GM13977 (cell line): ENCODE measurements at regions not wholly inside any gene's neighbourhood (a gene's known extent, or its start where the extent isn't known, plus 50 kb on each side); places are given as distances from the start of the nearest gene placed in this dataset.

Source experiments
- DNase-seq: peaks from one replicate; pipeline ENCODE4 v3.0.0; 2012; ENCODE audit warnings: low spot score
- in situ Hi-C: fragments of 300-500 bp; cut with MboI; formaldehyde crosslinking; loops from one replicate; pipeline ENCODE4 v1.12.0; 2022; ENCODE audit warnings: low sequenced_read_pairs, low pct_unique_long_range_greater_than_20kb, mixed read lengths, inconsistent platforms; ENCODE audit not compliant: unreplicated experiment
- TF ChIP-seq, protein P1 (sequence below): IDR thresholded peaks from 2 replicates; pipeline ENCODE4 v1.5.1; 2012; ENCODE audit warnings: mild to moderate bottlenecking, control low read depth; ENCODE audit not compliant: insufficient read depth; ENCODE audit errors: extremely low read depth, missing control alignments

- TF ChIP-seq, protein P1, sequence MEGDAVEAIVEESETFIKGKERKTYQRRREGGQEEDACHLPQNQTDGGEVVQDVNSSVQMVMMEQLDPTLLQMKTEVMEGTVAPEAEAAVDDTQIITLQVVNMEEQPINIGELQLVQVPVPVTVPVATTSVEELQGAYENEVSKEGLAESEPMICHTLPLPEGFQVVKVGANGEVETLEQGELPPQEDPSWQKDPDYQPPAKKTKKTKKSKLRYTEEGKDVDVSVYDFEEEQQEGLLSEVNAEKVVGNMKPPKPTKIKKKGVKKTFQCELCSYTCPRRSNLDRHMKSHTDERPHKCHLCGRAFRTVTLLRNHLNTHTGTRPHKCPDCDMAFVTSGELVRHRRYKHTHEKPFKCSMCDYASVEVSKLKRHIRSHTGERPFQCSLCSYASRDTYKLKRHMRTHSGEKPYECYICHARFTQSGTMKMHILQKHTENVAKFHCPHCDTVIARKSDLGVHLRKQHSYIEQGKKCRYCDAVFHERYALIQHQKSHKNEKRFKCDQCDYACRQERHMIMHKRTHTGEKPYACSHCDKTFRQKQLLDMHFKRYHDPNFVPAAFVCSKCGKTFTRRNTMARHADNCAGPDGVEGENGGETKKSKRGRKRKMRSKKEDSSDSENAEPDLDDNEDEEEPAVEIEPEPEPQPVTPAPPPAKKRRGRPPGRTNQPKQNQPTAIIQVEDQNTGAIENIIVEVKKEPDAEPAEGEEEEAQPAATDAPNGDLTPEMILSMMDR: no peak
- no peak for DNase-seq
- in situ Hi-C loops: no loop called here
These were observed 82.4 kb upstream of the SPATA31C2 start for GRCh38 chr9:88220652-88221051.

GRCh38 chr9:88219601-88220000 lies 81.3 kb upstream of the SPATA31C2 start:
- TF ChIP-seq, protein P1: no peak
- in situ Hi-C loops: no loop called here

GRCh38 chr9:88218726-88219125 lies 80.5 kb upstream of the SPATA31C2 start:
- no peak for DNase-seq
- in situ Hi-C loops: no loop called here
- TF ChIP-seq, protein P1: no peak

More at GRCh38 chr9:88219601-88220000, 81.3 kb upstream of the SPATA31C2 start:
- DNase-seq: no peak

GRCh38 chr9:88216126-88216995 lies 78.1 kb upstream of the SPATA31C2 start:
- no peak for DNase-seq
- in situ Hi-C loops: no loop called here
- TF ChIP-seq, protein P1: no peak

- in situ Hi-C loops: no loop called here
- no peak for DNase-seq
- TF ChIP-seq, protein P1: no peak
These were observed 77.2 kb upstream of the SPATA31C2 start for GRCh38 chr9:88215196-88216125.

DNA sequence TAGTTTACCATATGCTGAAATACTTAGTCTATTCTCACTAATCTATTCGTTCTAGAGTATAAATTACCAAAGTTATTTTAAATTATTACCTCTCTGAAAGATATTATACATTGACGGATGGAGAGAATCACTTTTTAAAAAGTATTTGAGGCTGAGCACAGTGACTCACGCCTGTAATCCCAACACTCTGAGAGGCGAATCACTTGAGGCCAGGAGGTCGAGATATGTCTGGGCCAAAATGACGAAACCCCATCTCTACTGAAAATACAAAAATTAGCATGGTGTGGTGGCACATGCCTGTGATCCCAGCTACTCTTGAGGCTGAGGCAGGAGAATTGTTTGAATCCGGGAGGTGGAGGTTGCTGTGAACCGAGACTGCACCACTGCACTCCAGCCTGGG lies 64.0 kb upstream of the SPATA31C2 start:
- in situ Hi-C loops: no loop called here
- TF ChIP-seq, protein P1: no peak
- no peak for DNase-seq
